ENCODE measurements at regions not wholly inside any gene's neighbourhood (a gene's known extent, or its start where the extent isn't known, plus 50 kb on each side); places are given as distances from the start of the nearest gene placed in this dataset.

- POLR2A ChIA-PET = no interaction called here
- Histone ChIP-seq H3K4me1 (ENCODE audit: control insufficient read depth in 1 of 2, insufficient read depth in 2 of 2, low read depth in 1 of 2, low read length in 1 of 2) (peaks cover 0 to 31% of the 10 kb centered on the region in 2 experiments; a peak in 2 of 4 replicates), H3K4me3 (ENCODE audit: low read depth in 2 of 2, low read length in 1 of 2) (no peak overlapping the region), H3K27ac (ENCODE audit: low read depth in 2 of 2, low read length in 1 of 2) (peak overlapping the region in 1 of 2 experiments; percentile 99; a peak in 2 of 4 replicates), H3K9me2 (no peaks in the 10 kb centered on the region), H3K27me3 (ENCODE audit: insufficient read depth) (no peaks in the 10 kb centered on the region), H3K9me3 (no peaks in the 10 kb centered on the region), H3K4me2 (no peak overlapping the region), H3K79me2 (ENCODE audit: insufficient read depth) (no peaks in the 10 kb centered on the region), H3F3A (replicated peaks; ENCODE audit: insufficient read depth) (no peaks in the 10 kb centered on the region), H3K9ac (no peak overlapping the region), H2AFZ (ENCODE audit: low read depth) (no peak overlapping the region), H3K36me3 (replicated peaks in 1 of 2; ENCODE audit: control insufficient read depth in 1 of 2, insufficient read depth in 2 of 2, low read length in 1 of 2) (no peaks in the 10 kb centered on the region), H4K20me1 (ENCODE audit: insufficient read depth) (no peaks in the 10 kb centered on the region)
- CTCF ChIA-PET = interaction anchor here (1.0 to 2.0 kb wide), 2 partner anchors 25 to 38 kb away, joined by 3 to 8 read pairs; no protein-coding TSS in a partner anchor
- no peak for DNase-seq
- TF ChIP-seq RAD21 (IDR thresholded peaks at IDR 0.05; ENCODE audit: low read length) = no peak
- no peak for TF ChIP-seq RCOR1 (IDR thresholded peaks at IDR 0.05; ENCODE audit: low read length)
- TF ChIP-seq JUND (IDR thresholded peaks at IDR 0.05) = no peak
- TF ChIP-seq POLR2AphosphoS5 (IDR thresholded peaks at IDR 0.05; ENCODE audit: low read depth, low read length) = no peak
- TF ChIP-seq SIN3A (IDR thresholded peaks at IDR 0.05; ENCODE audit: borderline replicate concordance, low read depth, low read length) = no peak
- TF ChIP-seq EP300 (IDR thresholded peaks at IDR 0.05; ENCODE audit: borderline replicate concordance in 1 of 2, low read depth in 1 of 2, low read length in 1 of 2) = no peak
- TF ChIP-seq GABPA (IDR thresholded peaks at IDR 0.05; ENCODE audit: low read depth) = no peak
- TF ChIP-seq USF2 (IDR thresholded peaks at IDR 0.05; ENCODE audit: borderline replicate concordance, low read depth, low read length) = no peak
- no peak for TF ChIP-seq ZBTB33 (IDR thresholded peaks at IDR 0.05; ENCODE audit: borderline replicate concordance, low read depth)
- TF ChIP-seq NRF1 (IDR thresholded peaks at IDR 0.05; ENCODE audit: low read depth, low read length) = no peak
- no peak for TF ChIP-seq SMC3 (IDR thresholded peaks at IDR 0.05; ENCODE audit: low read depth, low read length)
- TF ChIP-seq TCF12 (IDR thresholded peaks at IDR 0.05) = no peak
- WGBS (ENCODE audit: low lambda C conversion rate) = 18% methylated on average over 4 of the region's 4 CpGs
Measured at GRCh38 chr15:53836618-53837017, 77.2 kb upstream of the WDR72 start.

- no peaks in the 10 kb centered on the region for H3K9me2 ChIP-seq
- no peak for DNase-seq
- no peaks in the 10 kb centered on the region for H3K9me3 ChIP-seq
- ChIA-PET POLR2A (no interaction called here), CTCF (interaction anchor here (0.7 to 2.0 kb wide), 3 partner anchors 24 to 112 kb away, joined by 3 to 8 read pairs (median 4); no protein-coding TSS in a partner anchor)
- H3F3A ChIP-seq (replicated peaks; ENCODE audit: insufficient read depth) = no peaks in the 10 kb centered on the region
- no peaks in the 10 kb centered on the region for H3K27me3 ChIP-seq (ENCODE audit: insufficient read depth)
- no peak overlapping the region for H3K4me2 ChIP-seq
- no peak overlapping the region for H3K4me3 ChIP-seq (ENCODE audit: low read depth in 2 of 2, low read length in 1 of 2)
- no peak overlapping the region for H3K9ac ChIP-seq
- H3K79me2 ChIP-seq (ENCODE audit: insufficient read depth) = no peaks in the 10 kb centered on the region
- no peaks in the 10 kb centered on the region for H4K20me1 ChIP-seq (ENCODE audit: insufficient read depth)
- no peaks in the 10 kb centered on the region for H3K36me3 ChIP-seq (replicated peaks in 1 of 2; ENCODE audit: control insufficient read depth in 1 of 2, insufficient read depth in 2 of 2, low read length in 1 of 2)
- WGBS (ENCODE audit: low lambda C conversion rate) = 17% methylated on average over 2 of the region's 2 CpGs
- peak overlapping the region in 1 of 2 experiments; percentile 99; a peak in 2 of 4 replicates for H3K27ac ChIP-seq (ENCODE audit: low read depth in 2 of 2, low read length in 1 of 2)
- H3K4me1 ChIP-seq (ENCODE audit: control insufficient read depth in 1 of 2, insufficient read depth in 2 of 2, low read depth in 1 of 2, low read length in 1 of 2) = peaks cover 0 to 31% of the 10 kb centered on the region in 2 experiments; a peak in 2 of 4 replicates
- no peak overlapping the region for H2AFZ ChIP-seq (ENCODE audit: low read depth)
- TF ChIP-seq REST (IDR thresholded peaks at IDR 0.05; ENCODE audit: low read depth, low read length) (no peak), CHD2 (IDR thresholded peaks at IDR 0.05; ENCODE audit: low read length, partially characterized antibody) (no peak), USF1 (IDR thresholded peaks at IDR 0.05; ENCODE audit: borderline replicate concordance, low read depth) (no peak), ZBTB33 (IDR thresholded peaks at IDR 0.05; ENCODE audit: borderline replicate concordance, low read depth) (no peak), FOXM1 (IDR thresholded peaks at IDR 0.05; ENCODE audit: low read depth) (no peak), POLR2AphosphoS5 (IDR thresholded peaks at IDR 0.05; ENCODE audit: low read depth, low read length) (no peak), NFIC (IDR thresholded peaks at IDR 0.05; ENCODE audit: borderline replicate concordance) (no peak), GABPA (IDR thresholded peaks at IDR 0.05; ENCODE audit: low read depth) (no peak), SIN3A (IDR thresholded peaks at IDR 0.05; ENCODE audit: borderline replicate concordance, low read depth, low read length) (no peak), TCF12 (IDR thresholded peaks at IDR 0.05) (no peak), JUND (IDR thresholded peaks at IDR 0.05) (no peak), RAD21 (IDR thresholded peaks at IDR 0.05; ENCODE audit: low read length) (no peak), SMC3 (IDR thresholded peaks at IDR 0.05; ENCODE audit: low read depth, low read length) (no peak)
Measured at GRCh38 chr15:53835309-53835708, 75.8 kb upstream of the WDR72 start.

Measured in SK-N-SH (cell line).